Esophagus squamous epithelium (tissue), 4 donors: ENCODE measurements at regions not wholly inside any gene's neighbourhood (a gene's known extent, or its start where the extent isn't known, plus 50 kb on each side); places are given as distances from the start of the nearest gene placed in this dataset.

Experiments used
- CTCF ChIP-seq, 6 experiments: fragments of 450-650 bp in 4 of 6; fragments of 200-600 bp in 2 of 6; sonication (generic) in 2 of 6; IDR thresholded peaks; one replicate each; pipeline ENCODE4 v1.5.1; 2016 to 2019; ENCODE audit warnings: antibody characterized with exemption in 6 of 6, mild to moderate bottlenecking in 4 of 6, moderate library complexity in 4 of 6
- POLR2A ChIP-seq, 4 donors: fragments of 450-650 bp; IDR thresholded peaks; one replicate each; pipeline ENCODE4 v1.6.1; 2017; ENCODE audit warnings: antibody characterized with exemption in 4 of 4, mild to moderate bottlenecking in 4 of 4, moderate library complexity in 3 of 4

- TF ChIP-seq POLR2A (IDR thresholded peaks at IDR 0.05), result no peak
- TF ChIP-seq CTCF (IDR thresholded peaks at IDR 0.05), result no peak
Measured at GRCh38 chr7:116351966-116352365, 141.6 kb downstream of the TES start.
